ENCODE measurements at regions not wholly inside any gene's neighbourhood (a gene's known extent, or its start where the extent isn't known, plus 50 kb on each side); places are given as distances from the start of the nearest gene placed in this dataset.

DNA sequence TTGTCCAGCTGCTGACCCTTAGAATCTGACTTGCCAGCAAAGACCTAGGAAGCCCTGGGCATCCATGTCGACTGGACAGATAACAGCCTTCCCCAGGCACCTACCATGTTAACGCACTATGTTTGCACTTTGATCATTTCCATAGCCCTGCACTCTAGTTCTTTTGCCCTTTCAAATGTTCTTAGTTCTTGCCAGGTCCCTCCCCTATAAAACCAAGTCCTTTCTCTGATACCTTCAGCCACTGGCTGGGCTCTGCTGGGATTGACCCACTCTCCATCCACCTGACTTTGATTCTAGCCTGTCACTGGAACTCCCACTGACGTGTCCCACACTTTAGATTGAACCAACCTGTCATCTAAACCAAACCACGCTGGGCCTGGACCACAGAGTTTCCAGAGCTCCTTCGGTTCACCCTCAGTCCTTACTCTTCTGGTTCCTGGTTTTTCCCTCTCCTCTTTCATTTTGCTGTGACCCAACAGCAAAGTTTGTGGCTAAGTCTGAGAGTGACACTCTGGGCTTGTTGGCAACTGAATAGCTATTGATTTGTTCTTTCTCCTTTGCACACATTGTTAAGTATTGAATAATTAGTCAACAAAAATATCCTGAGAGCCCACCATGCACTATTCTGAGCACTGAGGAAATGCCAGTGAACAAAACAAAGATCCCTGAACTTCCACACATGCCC is 51.8 kb upstream of the STK38L start:
- TF ChIP-seq, protein P1, sequence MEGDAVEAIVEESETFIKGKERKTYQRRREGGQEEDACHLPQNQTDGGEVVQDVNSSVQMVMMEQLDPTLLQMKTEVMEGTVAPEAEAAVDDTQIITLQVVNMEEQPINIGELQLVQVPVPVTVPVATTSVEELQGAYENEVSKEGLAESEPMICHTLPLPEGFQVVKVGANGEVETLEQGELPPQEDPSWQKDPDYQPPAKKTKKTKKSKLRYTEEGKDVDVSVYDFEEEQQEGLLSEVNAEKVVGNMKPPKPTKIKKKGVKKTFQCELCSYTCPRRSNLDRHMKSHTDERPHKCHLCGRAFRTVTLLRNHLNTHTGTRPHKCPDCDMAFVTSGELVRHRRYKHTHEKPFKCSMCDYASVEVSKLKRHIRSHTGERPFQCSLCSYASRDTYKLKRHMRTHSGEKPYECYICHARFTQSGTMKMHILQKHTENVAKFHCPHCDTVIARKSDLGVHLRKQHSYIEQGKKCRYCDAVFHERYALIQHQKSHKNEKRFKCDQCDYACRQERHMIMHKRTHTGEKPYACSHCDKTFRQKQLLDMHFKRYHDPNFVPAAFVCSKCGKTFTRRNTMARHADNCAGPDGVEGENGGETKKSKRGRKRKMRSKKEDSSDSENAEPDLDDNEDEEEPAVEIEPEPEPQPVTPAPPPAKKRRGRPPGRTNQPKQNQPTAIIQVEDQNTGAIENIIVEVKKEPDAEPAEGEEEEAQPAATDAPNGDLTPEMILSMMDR (IDR thresholded peaks at IDR 0.05), result no peak
- TF ChIP-seq POLR2A (IDR thresholded peaks at IDR 0.05), result no peak
